Body of pancreas (tissue), 4 donors: ENCODE measurements at regions not wholly inside any gene's neighbourhood (a gene's known extent, or its start where the extent isn't known, plus 50 kb on each side); places are given as distances from the start of the nearest gene placed in this dataset.

Experiments used
- CTCF ChIP-seq, 7 experiments: fragments of 450-650 bp in 4 of 7; fragments of 200-600 bp in 3 of 7; sonication (generic) in 3 of 7; IDR thresholded peaks; one replicate each; pipeline ENCODE4 v1.5.1; 2016 to 2019; ENCODE audit warnings: antibody characterized with exemption in 7 of 7
- POLR2A ChIP-seq, 3 donors: fragments of 450-650 bp; IDR thresholded peaks; one replicate each; pipeline ENCODE4 v1.6.1; 2016; ENCODE audit warnings: antibody characterized with exemption in 3 of 3, mild to moderate bottlenecking in 2 of 3

DNA sequence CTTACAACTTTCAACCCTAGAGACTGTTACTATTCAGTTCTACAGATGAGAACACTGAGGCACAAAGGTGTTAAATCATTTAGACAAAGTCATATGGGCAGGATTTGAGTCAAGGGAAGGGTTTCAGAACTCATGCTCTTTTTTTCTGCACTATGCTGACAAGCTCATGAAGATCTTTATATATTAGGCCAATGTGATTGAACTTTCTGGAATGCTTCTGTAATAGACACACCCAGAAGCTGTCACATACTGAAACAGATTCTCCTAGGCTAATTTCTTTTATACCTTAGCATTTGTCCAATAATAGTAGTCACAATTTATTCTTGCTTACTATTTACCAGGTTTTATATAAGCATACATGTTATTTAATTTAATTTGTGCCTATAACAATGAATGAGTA, 164.0 kb downstream of the ALG10B start:
- TF ChIP-seq CTCF (IDR thresholded peaks at IDR 0.05) (no peak), POLR2A (IDR thresholded peaks at IDR 0.05) (no peak)
